H1 (cell line): ENCODE measurements at regions not wholly inside any gene's neighbourhood (a gene's known extent, or its start where the extent isn't known, plus 50 kb on each side); places are given as distances from the start of the nearest gene placed in this dataset.

Experiments used
- CBX5 ChIP-seq: fragments of 300-800, 300-1000 bp; sonication (generic); IDR thresholded peaks from 2 replicates; pipeline ENCODE4 v1.7.1; 2016; ENCODE audit warnings: antibody characterized with exemption, low read length, low read depth
- TEAD4 ChIP-seq: IDR thresholded peaks from 2 replicates; pipeline ENCODE4 v1.6.1; 2012; ENCODE audit warnings: low read depth, low read length, inconsistent platforms, mixed read lengths
- USF2 ChIP-seq: IDR thresholded peaks from 2 replicates; pipeline ENCODE4 v1.6.1; 2011; ENCODE audit warnings: low read length, improper control_type of control experiment
- TF ChIP-seq, protein P1 (sequence below): IDR thresholded peaks from 2 replicates; pipeline ENCODE4 v1.6.1; 2012; ENCODE audit warnings: inconsistent platforms

GRCh38 chr5:159712672-159713071 is 203.6 kb upstream of the ADRA1B start (continued):
- TF ChIP-seq CBX5, result no peak
- TF ChIP-seq, protein P1, sequence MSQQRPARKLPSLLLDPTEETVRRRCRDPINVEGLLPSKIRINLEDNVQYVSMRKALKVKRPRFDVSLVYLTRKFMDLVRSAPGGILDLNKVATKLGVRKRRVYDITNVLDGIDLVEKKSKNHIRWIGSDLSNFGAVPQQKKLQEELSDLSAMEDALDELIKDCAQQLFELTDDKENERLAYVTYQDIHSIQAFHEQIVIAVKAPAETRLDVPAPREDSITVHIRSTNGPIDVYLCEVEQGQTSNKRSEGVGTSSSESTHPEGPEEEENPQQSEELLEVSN, result no peak
- no peak for TF ChIP-seq TEAD4
- TF ChIP-seq USF2, result no peak
